OCI-LY7 (cell line): ENCODE measurements at regions not wholly inside any gene's neighbourhood (a gene's known extent, or its start where the extent isn't known, plus 50 kb on each side); places are given as distances from the start of the nearest gene placed in this dataset.

Source experiments
- EZH2phosphoT487 ChIP-seq: fragments of 200-600 bp; sonication (generic); IDR thresholded peaks from 2 replicates; pipeline ENCODE4 v1.6.1; 2018; ENCODE audit warnings: low read depth, borderline replicate concordance, mild to moderate bottlenecking, mixed run types, antibody characterized with exemption, low read length, moderate library complexity, mixed read lengths
- TF ChIP-seq, protein P1 (sequence below): fragments of 200-600 bp; sonication (generic); conservative IDR thresholded peaks from 2 replicates; pipeline ENCODE4 v1.5.1; 2014; ENCODE audit warnings: mild to moderate bottlenecking, antibody characterized with exemption, low read length, moderate library complexity, mixed read lengths

GRCh38 chr14:53599221-53599945 is 357.2 kb downstream of the BMP4 start:
- TF ChIP-seq, protein P1, sequence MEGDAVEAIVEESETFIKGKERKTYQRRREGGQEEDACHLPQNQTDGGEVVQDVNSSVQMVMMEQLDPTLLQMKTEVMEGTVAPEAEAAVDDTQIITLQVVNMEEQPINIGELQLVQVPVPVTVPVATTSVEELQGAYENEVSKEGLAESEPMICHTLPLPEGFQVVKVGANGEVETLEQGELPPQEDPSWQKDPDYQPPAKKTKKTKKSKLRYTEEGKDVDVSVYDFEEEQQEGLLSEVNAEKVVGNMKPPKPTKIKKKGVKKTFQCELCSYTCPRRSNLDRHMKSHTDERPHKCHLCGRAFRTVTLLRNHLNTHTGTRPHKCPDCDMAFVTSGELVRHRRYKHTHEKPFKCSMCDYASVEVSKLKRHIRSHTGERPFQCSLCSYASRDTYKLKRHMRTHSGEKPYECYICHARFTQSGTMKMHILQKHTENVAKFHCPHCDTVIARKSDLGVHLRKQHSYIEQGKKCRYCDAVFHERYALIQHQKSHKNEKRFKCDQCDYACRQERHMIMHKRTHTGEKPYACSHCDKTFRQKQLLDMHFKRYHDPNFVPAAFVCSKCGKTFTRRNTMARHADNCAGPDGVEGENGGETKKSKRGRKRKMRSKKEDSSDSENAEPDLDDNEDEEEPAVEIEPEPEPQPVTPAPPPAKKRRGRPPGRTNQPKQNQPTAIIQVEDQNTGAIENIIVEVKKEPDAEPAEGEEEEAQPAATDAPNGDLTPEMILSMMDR: no peak
- TF ChIP-seq EZH2phosphoT487: no peak
